Activated T-cell treated with anti-CD3 and anti-CD28 coated beads for 48 hours (primary cell): ENCODE measurements at regions not wholly inside any gene's neighbourhood (a gene's known extent, or its start where the extent isn't known, plus 50 kb on each side); places are given as distances from the start of the nearest gene placed in this dataset.

Source experiments
- DNase-seq: peaks from one replicate; pipeline ENCODE4 v3.0.0-alpha.2; 2020; ENCODE audit warnings: low read depth

DNA sequence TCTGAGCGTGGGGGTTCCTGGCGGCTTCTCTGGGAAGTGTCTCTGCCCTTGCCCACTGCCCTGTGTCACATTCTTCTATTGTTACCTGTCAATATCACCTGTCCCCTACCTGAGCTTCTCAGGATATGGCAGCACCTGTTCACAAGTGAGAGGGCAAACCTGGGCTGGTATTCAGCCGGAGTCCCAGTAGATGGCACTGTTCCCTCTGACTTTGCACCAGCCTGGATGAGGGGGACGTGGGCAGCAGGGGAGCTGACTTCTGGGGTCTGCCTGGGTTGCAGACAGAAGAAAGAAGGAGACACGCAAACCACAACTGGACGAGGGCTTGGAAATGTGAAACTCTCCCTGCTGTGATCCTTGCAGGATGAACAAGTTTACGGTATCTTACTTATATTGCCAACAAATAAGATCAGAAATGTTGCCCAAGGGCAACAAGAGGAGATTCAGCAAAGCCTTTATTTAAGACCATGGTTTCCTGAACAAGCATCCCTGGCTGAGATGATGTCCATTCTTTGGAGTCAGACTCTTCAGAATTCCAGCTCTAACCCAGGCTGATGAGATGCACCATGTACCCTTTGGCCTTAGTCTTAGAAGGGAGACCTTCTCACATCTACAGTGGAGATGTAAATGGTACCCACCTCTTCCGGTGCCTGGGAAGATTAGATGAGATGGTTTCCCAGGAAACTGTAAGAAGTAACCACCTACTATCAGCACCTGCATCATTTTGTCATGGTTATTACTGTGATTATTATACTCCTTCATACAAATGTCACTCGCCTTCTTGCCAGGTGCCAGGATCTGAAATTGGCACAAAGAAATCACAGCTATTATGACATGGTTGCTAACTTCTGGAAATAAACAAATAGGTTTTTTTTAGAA lies 400.0 kb upstream of the CDH4 start:
- DNase-seq: peak; percentile 8

- DNase-seq: no peak
These were observed 394.4 kb upstream of the CDH4 start for GRCh38 chr20:60857708-60858107.

DNA sequence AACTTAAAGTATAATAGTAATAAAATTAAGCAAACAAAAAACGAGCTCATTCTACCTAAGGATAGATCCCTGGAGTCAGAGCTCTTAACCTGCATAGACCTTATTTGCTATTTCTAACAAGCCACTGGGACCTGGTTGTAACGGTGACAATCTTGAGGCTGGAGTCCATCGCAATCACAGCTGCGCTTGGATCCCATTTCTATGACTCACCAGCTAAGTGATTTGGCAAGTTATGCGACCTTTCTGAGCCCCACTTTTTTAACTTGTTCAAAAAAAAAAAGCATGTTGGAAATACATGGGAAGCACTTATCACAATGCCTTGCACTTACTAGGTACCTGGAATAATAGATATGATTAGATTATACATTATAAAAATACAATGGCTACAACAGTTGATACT lies 389.5 kb upstream of the CDH4 start:
- no peak for DNase-seq

DNA sequence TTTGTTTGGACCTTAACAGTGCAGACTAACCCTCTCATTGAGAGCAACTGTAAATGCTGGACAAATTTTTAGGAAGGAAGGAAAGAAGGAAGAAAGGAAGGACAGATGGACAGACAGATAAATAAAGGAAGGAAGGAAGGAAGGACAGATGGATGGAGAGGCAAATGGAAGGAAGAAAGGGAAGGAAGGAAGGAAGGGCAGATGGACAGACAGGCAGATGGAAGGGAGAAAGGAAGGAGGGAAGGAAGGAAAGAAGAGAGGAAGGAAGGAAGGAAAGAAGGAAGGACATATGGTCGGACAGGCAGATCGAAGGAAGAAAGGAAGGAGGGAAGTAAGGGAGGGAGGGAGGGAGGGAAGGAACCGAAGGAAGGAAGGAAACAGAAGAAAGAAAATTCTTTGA lies 388.5 kb upstream of the CDH4 start:
- DNase-seq: no peak

GRCh38 chr20:60867589-60867988 lies 384.5 kb upstream of the CDH4 start:
- no peak for DNase-seq

DNA sequence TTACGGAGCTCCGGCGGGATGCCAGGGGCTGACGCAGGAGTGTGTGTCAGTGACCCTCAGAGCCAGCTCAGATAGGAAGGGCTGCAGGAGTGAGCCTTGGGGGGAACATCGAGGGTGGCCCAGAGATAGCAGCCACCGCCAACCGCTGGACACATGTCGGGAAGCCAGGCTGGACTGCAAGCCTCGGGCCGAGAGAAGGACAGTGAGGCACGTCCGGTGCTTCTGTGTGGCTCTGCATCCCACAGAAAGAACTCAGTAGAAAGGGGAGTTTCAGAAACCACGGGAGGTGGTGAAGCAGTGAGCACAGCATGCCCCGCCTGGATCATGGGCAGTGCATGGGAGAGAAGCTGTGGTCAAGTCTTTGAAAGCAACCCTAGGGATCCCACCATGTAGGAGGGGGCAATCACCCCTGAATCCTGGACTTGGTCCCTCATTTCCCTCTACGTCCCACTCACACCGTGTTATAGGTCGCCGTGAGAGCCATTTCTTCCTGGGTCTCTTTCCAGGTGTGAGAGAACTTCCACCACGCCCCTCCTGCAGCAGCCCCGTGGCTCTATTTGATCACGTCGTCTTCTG lies 383.7 kb upstream of the CDH4 start:
- no peak for DNase-seq

DNA sequence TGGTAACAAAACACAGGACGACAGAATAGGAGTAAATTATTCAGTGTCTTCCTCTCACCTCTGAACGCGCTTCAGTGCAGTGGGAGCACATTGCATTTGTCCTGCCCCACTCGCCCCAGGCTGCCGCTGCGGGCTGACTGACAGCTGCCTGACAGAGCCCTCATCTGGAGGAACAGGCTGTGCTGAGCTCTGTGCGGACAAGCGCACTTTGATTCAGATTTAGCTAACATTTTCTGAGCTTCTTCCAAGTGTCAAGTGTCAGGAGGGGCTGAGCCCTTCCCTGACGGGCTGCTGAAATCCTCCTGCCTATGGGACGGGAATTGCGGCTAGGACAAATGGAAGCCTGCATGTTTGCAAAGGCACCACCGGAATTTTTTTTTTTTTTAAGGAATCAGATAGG lies 383.0 kb upstream of the CDH4 start:
- DNase-seq: no peak

- DNase-seq: no peak
These were observed 382.4 kb upstream of the CDH4 start for GRCh38 chr20:60869625-60870024.

DNA sequence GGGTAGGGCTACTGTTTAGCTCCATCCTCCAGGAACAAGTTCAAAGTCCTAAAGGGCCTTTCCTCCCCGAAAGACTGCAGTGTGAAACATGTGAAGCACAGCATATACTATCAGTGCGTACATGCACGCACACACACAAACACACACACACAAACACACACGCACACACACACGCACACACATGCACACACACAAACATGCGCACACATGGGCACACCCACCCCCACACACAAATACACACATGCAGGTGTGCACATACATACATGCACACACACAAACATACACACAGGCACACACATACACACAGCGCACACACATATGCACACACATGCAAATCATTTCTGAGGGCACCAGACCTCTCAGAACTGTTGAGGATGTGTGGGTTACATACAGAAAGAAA lies 382.0 kb upstream of the CDH4 start:
- no peak for DNase-seq

DNA sequence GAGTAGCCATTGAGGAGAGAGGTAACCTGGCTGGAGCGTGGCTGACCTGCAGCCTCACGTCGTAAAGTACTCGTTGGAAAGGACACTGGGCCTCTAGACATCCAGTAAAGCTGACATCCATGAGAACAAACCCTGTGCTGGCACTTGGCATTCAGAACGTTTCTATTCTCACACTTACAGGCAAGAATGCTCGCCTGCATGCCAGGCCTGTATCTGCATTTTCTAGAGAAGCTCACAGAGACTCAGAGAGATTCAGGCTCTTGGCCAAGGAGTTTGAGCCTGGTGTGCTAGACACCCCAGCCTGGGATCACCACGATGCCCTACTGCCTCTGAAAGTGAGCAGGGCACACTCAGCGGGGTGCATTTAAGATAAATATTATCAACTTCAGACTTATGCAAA lies 379.8 kb upstream of the CDH4 start:
- DNase-seq: no peak

GRCh38 chr20:60877071-60877857 lies 374.8 kb upstream of the CDH4 start:
- no peak for DNase-seq

DNA sequence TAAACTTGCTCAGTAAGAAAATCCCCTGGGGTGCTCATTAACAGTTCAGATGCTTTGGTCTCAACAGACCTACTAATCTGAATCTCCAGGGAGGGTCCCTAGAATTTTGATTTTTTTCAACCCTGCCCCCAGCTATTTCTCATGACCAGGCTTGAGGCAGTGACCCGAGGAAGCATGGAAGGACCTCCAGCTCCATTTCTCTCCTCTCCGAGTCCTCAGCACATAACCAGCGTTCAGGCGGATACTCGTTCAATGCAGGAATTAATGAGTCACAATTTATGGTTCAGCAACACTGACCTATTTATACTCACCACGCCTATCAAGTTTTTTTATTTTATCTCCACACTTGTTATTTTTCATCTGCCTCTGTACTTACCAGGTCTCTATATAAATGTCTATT lies 369.2 kb upstream of the CDH4 start:
- DNase-seq: no peak

GRCh38 chr20:60883496-60883895 lies 368.6 kb upstream of the CDH4 start:
- DNase-seq: no peak

- no peak for DNase-seq
These were observed 367.8 kb upstream of the CDH4 start for GRCh38 chr20:60884277-60884676.

DNA sequence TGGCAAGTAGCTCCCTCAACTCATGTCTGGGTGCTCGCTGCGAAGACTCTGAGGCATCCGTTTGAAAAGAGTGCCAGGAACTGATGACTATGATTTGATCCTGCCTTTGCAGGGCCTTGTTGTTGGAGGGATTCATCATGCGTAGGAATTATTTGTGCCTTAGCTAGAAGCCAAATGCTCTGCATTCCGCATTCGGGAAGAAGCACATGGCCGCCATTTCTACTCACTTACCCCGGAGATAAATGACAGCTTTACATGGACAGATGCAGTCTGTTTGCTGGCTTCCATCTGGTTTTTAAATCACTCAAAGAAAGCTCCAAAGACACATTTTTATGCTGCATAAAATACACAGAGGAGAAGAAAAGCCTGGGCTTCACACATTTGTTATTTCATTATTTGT lies 363.3 kb upstream of the CDH4 start:
- no peak for DNase-seq

DNA sequence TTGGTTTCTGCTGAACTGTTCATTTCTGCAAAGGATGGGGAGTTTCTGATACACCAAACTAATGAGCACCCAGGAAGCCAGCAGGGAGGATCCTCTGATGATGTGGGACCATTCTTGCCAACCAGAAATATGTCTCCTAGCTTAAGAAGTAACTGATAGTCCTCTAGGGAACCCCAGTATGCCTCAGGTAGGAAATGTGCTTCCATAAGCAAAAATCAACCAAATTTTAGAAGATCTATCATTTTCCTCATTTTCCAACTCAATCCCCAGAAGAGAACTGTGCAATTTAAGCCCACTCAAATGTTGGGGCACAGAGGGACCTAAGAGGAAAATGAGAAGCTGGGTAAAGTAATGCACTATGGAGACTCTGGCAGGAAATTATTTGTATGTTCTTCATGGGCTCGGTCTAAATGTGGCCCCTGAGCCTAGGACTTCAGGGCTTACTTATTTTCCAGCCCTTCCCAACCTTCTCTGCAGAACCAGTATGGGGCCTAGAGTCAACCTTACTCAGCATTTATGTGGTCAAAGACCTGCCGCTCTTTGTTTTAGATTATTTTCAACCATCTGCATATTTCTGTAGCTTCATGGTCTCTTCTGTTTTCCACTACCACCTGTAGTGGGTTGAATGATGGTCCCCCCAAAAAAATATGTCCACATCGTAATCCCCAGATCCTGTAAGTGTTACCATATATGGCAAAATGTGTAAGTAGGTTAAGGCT lies 359.8 kb upstream of the CDH4 start:
- DNase-seq: no peak

- no peak for DNase-seq
These were observed 358.0 kb upstream of the CDH4 start for GRCh38 chr20:60894091-60894490.

DNA sequence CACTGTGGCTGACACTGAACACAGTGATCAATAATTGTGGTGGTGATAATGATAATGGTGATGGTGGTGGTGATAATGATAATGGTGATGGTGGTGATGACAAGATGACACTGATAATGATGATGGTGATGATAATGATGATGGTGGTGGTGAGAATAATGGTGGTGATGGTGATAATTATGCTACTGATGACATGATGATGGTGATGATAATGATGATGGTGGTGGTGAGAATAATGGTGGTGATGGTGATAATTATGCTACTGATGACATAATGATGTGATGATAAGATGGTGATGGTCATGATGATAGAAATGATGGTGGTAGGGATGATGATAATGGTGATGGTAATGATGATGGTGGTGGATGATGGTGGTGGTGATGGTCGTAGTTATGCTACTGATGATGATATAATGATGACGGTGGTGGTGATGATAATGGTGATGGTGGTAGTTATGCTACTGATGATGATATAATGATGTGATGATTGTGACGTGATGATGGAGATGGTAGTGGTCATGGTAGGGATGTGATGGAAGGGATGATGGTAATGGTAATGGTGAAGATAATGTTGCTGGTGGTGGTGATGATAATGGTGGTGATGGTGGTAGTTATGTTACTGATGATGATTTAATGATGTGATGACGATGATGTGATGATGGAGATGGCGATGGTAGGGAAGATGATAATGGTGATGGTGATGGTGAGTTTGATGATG lies 356.5 kb upstream of the CDH4 start:
- no peak for DNase-seq

- no peak for DNase-seq
These were observed 354.1 kb upstream of the CDH4 start for GRCh38 chr20:60897976-60898375.

GRCh38 chr20:60899320-60899719 lies 352.7 kb upstream of the CDH4 start:
- DNase-seq: no peak

GRCh38 chr20:60900618-60901017 lies 351.4 kb upstream of the CDH4 start:
- no peak for DNase-seq

- DNase-seq: no peak
These were observed 350.2 kb upstream of the CDH4 start for GRCh38 chr20:60901831-60902230.
